HG02763 (cell line): ENCODE measurements at regions not wholly inside any gene's neighbourhood (a gene's known extent, or its start where the extent isn't known, plus 50 kb on each side); places are given as distances from the start of the nearest gene placed in this dataset.
A peak's percentile ranks its signal among the peaks of the same experiment; 100 is the strongest.
"Not testable (repeated sequence)": the region's sequence is repeated elsewhere in the genome, so short reads cannot be mapped to it uniquely, and the experiment has no call there.

Source experiments
- ATAC-seq: cut with Tn5 transposase; IDR thresholded peaks from one replicate; pipeline ENCODE4 v1.9.1; 2021; ENCODE audit warnings: mild to moderate bottlenecking, moderate library complexity; ENCODE audit not compliant: unreplicated experiment

GRCh38 chr7:55261386-55261770 is 103.8 kb upstream of the LANCL2 start:
- no peak for ATAC-seq

GRCh38 chr7:55265328-55265727 is 99.8 kb upstream of the LANCL2 start:
- ATAC-seq: not testable (repeated sequence)

DNA sequence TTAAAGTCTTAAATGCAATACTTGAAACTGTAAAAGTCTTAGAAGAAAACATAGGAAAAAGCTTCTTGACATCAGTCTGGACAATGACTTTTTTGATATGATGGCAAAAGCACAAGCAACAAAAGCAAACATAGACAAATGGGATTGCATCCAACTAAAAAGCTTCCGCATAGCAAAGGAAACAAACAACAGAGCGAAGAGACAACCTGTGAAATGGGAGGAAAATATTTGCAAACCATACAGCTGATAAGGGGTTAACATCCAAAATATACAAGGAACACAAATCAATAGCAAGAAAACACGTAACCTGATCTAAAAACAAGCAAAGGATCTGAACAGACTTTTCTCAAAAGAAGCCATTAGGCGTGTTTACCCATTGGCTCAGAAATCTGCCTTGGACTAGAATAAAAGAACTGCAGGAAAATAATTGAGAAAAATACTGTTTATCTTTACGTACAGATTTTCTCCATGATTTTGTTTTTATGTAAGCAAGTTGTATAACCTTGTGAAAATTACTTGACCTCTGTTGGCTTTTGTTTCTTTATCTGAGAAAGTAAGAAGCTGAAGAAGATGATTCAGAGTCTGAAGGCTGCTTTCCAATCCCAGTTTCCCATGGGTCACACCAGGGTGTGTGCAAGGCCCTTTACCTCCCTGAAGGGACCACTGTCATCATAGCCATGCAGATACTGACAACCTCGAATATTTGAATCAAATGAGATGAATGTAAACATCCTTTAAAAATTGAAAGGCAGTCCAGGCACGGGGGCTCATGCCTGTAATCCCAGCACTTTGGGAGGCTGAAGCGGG is 99.1 kb upstream of the LANCL2 start:
- ATAC-seq: no peak

GRCh38 chr7:55271069-55271626 is 94.0 kb upstream of the LANCL2 start:
- ATAC-seq: no peak

DNA sequence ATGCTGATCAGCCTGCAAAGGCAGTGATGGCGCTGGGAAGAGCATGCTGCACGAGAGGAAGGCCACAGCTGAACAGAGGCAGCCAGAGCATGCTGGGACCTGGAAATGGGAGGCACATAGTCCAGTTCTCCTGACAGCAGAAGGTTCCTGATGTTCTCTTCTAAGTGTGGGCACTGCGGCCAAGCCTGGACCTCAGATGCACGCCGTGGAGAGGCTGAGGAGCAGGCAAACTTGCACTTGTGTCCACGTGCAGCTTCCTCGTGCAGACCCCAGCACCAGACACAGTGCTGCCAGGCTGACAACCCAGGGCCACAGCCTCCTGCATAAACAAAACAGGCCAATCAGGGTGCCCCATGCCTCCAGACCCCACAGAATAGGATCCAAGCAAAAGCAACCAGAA is 93.5 kb upstream of the LANCL2 start:
- no peak for ATAC-seq

GRCh38 chr7:55272328-55272727 is 92.8 kb upstream of the LANCL2 start:
- ATAC-seq: no peak

- ATAC-seq: no peak
These were observed 91.8 kb upstream of the LANCL2 start for GRCh38 chr7:55273186-55273980.

- no peak for ATAC-seq
These were observed 91.0 kb upstream of the LANCL2 start for GRCh38 chr7:55274156-55274555.

GRCh38 chr7:55275291-55276200 is 89.6 kb upstream of the LANCL2 start:
- ATAC-seq: no peak

GRCh38 chr7:55276572-55277295 is 88.4 kb upstream of the LANCL2 start:
- no peak for ATAC-seq

GRCh38 chr7:55277916-55278315 is 87.2 kb upstream of the LANCL2 start:
- ATAC-seq: no peak

- ATAC-seq: no peak
These were observed 86.8 kb upstream of the LANCL2 start for GRCh38 chr7:55278321-55278720.

- ATAC-seq: no peak
These were observed 85.9 kb upstream of the LANCL2 start for GRCh38 chr7:55279080-55279845.

- ATAC-seq: peak; percentile 92
These were observed 85.1 kb upstream of the LANCL2 start for GRCh38 chr7:55280031-55280454.

- no peak for ATAC-seq
These were observed 79.5 kb upstream of the LANCL2 start for GRCh38 chr7:55285665-55286064.

- no peak for ATAC-seq
These were observed 78.5 kb upstream of the LANCL2 start for GRCh38 chr7:55286666-55287065.

DNA sequence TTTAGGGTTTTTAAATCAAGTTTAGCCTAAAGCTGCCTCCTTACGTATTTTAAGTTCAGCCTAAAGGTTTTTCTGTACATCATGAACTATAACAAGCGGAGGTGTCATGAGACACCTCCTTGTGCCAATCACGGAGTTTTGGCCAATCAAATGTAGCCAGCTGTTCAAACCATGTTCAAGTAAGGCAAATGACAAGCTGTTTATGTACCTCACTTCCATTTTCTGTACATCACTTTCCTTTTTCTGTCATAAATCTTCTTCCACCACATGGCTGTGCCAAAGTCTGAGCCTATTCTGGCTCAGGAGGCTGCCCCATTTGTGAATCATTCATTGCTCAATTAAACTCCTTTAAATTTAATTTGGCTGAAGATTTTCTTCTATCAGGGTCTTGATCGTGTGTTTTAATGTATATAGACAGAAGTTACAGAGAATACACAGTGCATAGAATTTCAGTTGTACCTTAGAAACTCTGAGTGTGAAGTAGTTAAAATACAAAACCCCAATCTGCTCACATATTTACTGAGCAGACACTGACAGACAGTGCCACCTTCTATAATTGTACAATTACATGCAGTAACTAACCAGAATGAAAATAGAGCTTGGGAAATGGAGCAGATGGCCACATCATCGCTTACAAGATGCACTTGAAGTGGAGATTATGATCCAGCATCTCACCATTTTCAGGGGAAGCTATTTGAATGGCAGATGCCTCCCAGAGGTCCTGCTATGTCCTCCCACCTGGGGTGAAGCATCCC is 76.9 kb upstream of the LANCL2 start:
- no peak for ATAC-seq

- no peak for ATAC-seq
These were observed 69.1 kb upstream of the LANCL2 start for GRCh38 chr7:55296070-55296469.
